Activated T-cell treated with anti-CD3 and anti-CD28 coated beads, Interleukin-2, amount 50 U/mL, for 4 hours (primary cell): ENCODE measurements at regions not wholly inside any gene's neighbourhood (a gene's known extent, or its start where the extent isn't known, plus 50 kb on each side); places are given as distances from the start of the nearest gene placed in this dataset.
"Not testable (repeated sequence)": the region's sequence is repeated elsewhere in the genome, so short reads cannot be mapped to it uniquely, and the experiment has no call there.

Source experiments
- ATAC-seq, 2 donors: fragments of 200-7000 bp; cut with Tn5 transposase; one replicate each; pipeline ENCODE4 v1.10.0; 2021
- DNase-seq: peaks from one replicate; pipeline ENCODE4 v3.0.0-alpha.2; 2020
- H3K27me3 Mint-ChIP-seq: one replicate; pipeline ENCODE4 v1.8.0; 2021; ENCODE audit warnings: low read depth, mixed read lengths
- H3K36me3 Mint-ChIP-seq: one replicate; pipeline ENCODE4 v1.8.0; 2022; ENCODE audit warnings: mixed read lengths; ENCODE audit not compliant: insufficient read depth
- H3K4me1 Mint-ChIP-seq: one replicate; pipeline ENCODE4 v1.8.0; 2021; ENCODE audit warnings: low read depth, mixed read lengths
- H3K4me3 Mint-ChIP-seq: one replicate; pipeline ENCODE4 v1.8.0; 2021; ENCODE audit warnings: mild to moderate bottlenecking, moderate library complexity, mixed read lengths
- H3K9me3 Mint-ChIP-seq: one replicate; pipeline ENCODE4 v1.8.0; 2021; ENCODE audit warnings: mixed read lengths

GRCh38 chr2:31660812-31661335, 80.1 kb upstream of the SRD5A2 start:
- Mint-ChIP-seq H3K36me3 (no peaks in the 10 kb centered on the region), H3K4me3 (no peak overlapping the region), H3K27me3 (peaks cover 21% of the 10 kb centered on the region), H3K9me3 (no peaks in the 10 kb centered on the region), H3K4me1 (no peaks in the 10 kb centered on the region)
- ATAC-seq, result no peak
- no peak for DNase-seq

DNA sequence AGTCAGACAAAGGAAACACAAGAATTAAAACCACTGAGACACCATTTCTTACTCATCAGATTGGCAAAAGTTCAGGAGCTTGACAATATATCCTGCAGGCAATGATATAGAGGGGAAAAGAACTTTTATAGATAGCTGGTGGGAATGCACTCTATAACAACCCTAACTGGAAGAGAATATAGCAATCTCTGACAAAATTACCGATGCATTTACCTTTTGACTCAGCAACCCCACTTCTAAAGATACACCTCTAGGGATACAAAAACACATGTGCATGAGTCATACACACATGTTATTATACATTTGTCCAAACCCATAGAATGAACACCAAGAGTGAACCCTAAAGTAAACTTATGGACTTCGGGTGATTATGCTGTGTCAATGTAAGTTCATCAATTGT, 79.4 kb upstream of the SRD5A2 start:
- no peaks in the 10 kb centered on the region for H3K9me3 Mint-ChIP-seq
- no peak for DNase-seq
- no peak overlapping the region for H3K4me3 Mint-ChIP-seq
- no peak for ATAC-seq
- no peaks in the 10 kb centered on the region for H3K4me1 Mint-ChIP-seq
- H3K27me3 Mint-ChIP-seq, result peaks cover 21% of the 10 kb centered on the region
- no peaks in the 10 kb centered on the region for H3K36me3 Mint-ChIP-seq

DNA sequence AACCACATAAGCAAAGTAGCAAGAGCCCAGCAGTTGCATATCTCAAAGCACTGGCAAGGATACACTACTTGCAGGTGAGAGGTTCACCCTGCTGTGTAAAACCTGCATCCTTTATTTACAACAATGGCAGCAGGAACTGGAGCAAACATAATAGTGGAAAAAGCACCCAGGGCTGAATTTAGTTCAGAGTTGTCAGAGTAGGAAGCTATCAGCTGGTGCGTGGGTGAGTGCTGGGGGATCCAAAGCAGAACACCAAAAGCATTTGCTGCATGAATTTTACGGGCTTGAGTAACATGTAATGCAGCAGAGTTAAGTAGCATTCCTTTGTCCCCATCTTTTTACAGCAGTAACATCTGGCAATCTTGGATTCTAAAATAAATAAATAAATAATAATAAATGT, 73.5 kb upstream of the SRD5A2 start:
- H3K4me3 Mint-ChIP-seq, result no peak overlapping the region
- no peaks in the 10 kb centered on the region for H3K36me3 Mint-ChIP-seq
- H3K9me3 Mint-ChIP-seq, result no peaks in the 10 kb centered on the region
- H3K27me3 Mint-ChIP-seq, result peaks cover 31% of the 10 kb centered on the region
- no peaks in the 10 kb centered on the region for H3K4me1 Mint-ChIP-seq
- DNase-seq (no peak), ATAC-seq (no peak)

GRCh38 chr2:31651736-31652135, 71.0 kb upstream of the SRD5A2 start:
- H3K4me1 Mint-ChIP-seq, result no peaks in the 10 kb centered on the region
- no peaks in the 10 kb centered on the region for H3K36me3 Mint-ChIP-seq
- H3K27me3 Mint-ChIP-seq, result peaks cover 23% of the 10 kb centered on the region
- DNase-seq, result no peak
- no peak for ATAC-seq
- no peak overlapping the region for H3K4me3 Mint-ChIP-seq
- H3K9me3 Mint-ChIP-seq, result no peaks in the 10 kb centered on the region

GRCh38 chr2:31651267-31651666, 70.5 kb upstream of the SRD5A2 start:
- H3K36me3 Mint-ChIP-seq, result no peaks in the 10 kb centered on the region
- H3K27me3 Mint-ChIP-seq, result peaks cover 18% of the 10 kb centered on the region
- no peak overlapping the region for H3K4me3 Mint-ChIP-seq
- H3K9me3 Mint-ChIP-seq, result no peaks in the 10 kb centered on the region
- DNase-seq (no peak), ATAC-seq (no peak)
- H3K4me1 Mint-ChIP-seq, result no peaks in the 10 kb centered on the region

DNA sequence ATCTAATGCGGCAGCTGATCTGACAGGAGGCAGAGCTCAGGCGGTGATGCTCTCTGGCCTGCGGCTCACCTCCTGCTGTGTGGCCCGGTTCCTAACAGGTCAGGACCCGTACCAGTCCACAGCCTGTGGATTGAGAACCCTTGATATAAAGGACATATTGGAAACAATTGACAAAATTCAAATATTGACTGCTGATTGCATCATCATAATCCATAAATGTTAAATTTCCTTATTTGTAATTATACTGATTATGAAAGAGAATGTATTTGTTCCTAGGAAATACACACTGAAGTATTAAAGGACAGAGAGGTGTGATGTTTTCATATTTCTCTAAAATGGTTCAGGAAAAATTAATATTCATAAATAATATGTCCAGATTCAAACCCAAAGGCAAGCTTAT, 63.8 kb upstream of the SRD5A2 start:
- Mint-ChIP-seq H3K27me3 (peaks cover 24% of the 10 kb centered on the region), H3K9me3 (no peaks in the 10 kb centered on the region), H3K4me3 (no peak overlapping the region), H3K4me1 (no peaks in the 10 kb centered on the region), H3K36me3 (no peaks in the 10 kb centered on the region)
- ATAC-seq (no peak), DNase-seq (no peak)

DNA sequence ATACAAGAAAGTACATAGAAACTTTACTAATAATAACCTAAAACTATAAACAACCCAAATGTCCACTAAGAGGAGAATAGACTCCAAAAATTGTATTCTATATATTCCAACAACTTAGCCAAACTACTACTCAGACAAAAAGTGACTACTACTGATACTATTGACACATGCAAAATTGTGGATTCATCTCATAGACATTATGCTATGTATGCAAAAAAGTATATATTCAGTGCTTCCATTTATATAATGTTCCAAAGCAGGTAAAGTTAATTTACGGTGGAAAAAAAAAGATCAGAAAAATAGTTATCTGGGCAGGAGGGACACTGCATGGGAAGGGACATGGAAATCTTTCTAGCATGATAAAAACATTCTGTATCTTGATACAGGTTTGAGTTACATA, 62.0 kb upstream of the SRD5A2 start:
- Mint-ChIP-seq H3K4me3 (no peak overlapping the region), H3K27me3 (peaks cover 22% of the 10 kb centered on the region), H3K9me3 (no peaks in the 10 kb centered on the region), H3K36me3 (no peaks in the 10 kb centered on the region), H3K4me1 (no peaks in the 10 kb centered on the region)
- ATAC-seq, result no peak
- DNase-seq, result no peak

GRCh38 chr2:31632201-31632600, 51.5 kb upstream of the SRD5A2 start:
- H3K9me3 Mint-ChIP-seq, result peaks cover 21% of the 10 kb centered on the region
- not testable (repeated sequence) for H3K27me3 Mint-ChIP-seq, DNase-seq, ATAC-seq, H3K36me3 Mint-ChIP-seq, H3K4me3 Mint-ChIP-seq, H3K4me1 Mint-ChIP-seq
